Smooth muscle cell (in vitro differentiated cells): ENCODE measurements at regions not wholly inside any gene's neighbourhood (a gene's known extent, or its start where the extent isn't known, plus 50 kb on each side); places are given as distances from the start of the nearest gene placed in this dataset.

ENCODE experiments used
- DNase-seq: peaks from one replicate; lab custom pipeline; 2025; ENCODE audit not compliant: unreplicated experiment; lab: John Stamatoyannopoulos, UW
- H2AFZ ChIP-seq: fragments of 200-600 bp; sonication (generic); 2 replicates; pipeline ENCODE4 v1.6.0; 2016; ENCODE audit warnings: antibody characterized with exemption, low read depth, mild to moderate bottlenecking
- H3F3A ChIP-seq: fragments of 200-600 bp; sonication (generic); 2 replicates; pipeline ENCODE4 v1.6.0; 2017; ENCODE audit warnings: antibody characterized with exemption, low read depth
- H3K27ac ChIP-seq: fragments of 200-600 bp; sonication (generic); 2 replicates; pipeline ENCODE4 v1.5.1; 2016; ENCODE audit warnings: low read depth, mild to moderate bottlenecking
- H3K27me3 ChIP-seq: fragments of 200-600 bp; sonication (generic); 2 replicates; pipeline ENCODE4 v1.6.1; 2016; ENCODE audit warnings: low read depth, mild to moderate bottlenecking
- H3K36me3 ChIP-seq: fragments of 200-600 bp; sonication (generic); 2 replicates; pipeline ENCODE4 v1.5.1; 2016; ENCODE audit warnings: low read depth
- H3K4me1 ChIP-seq: fragments of 200-600 bp; sonication (generic); 2 replicates; pipeline ENCODE4 v1.5.1; 2016; ENCODE audit warnings: low read depth
- H3K4me2 ChIP-seq: fragments of 200-600 bp; sonication (generic); 2 replicates; pipeline ENCODE4 v1.6.0; 2016; ENCODE audit warnings: mild to moderate bottlenecking
- H3K4me3 ChIP-seq: fragments of 200-600 bp; sonication (generic); 2 replicates; pipeline ENCODE4 v1.5.1; 2016; ENCODE audit warnings: mild to moderate bottlenecking
- H3K79me2 ChIP-seq: fragments of 200-600 bp; sonication (generic); 2 replicates; pipeline ENCODE4 v1.6.0; 2016; ENCODE audit warnings: low read depth, mild to moderate bottlenecking
- H3K9ac ChIP-seq: fragments of 200-600 bp; sonication (generic); 2 replicates; pipeline ENCODE4 v1.6.0; 2016; ENCODE audit warnings: low read depth
- H3K9me3 ChIP-seq: fragments of 200-600 bp; sonication (generic); replicated peaks from 2 replicates; pipeline ENCODE4 v1.5.1; 2016; ENCODE audit warnings: low read depth
- H4K20me1 ChIP-seq: fragments of 200-600 bp; sonication (generic); 2 replicates; pipeline ENCODE4 v1.6.0; 2016; ENCODE audit warnings: low read depth
- CTCF ChIP-seq: fragments of 200-600 bp; sonication (generic); IDR thresholded peaks from 2 replicates; pipeline ENCODE4 v1.5.1; 2017; ENCODE audit warnings: borderline replicate concordance, mild to moderate bottlenecking, antibody characterized with exemption; ENCODE audit not compliant: insufficient read depth, poor library complexity, severe bottlenecking
- WGBS: methylation state at CpG from one replicate; pipeline ENCODE4 v1.1.7; 2016; ENCODE audit warnings: low lambda C conversion rate; 5-methylcytosine and 5-hydroxymethylcytosine counted together

- DNase-seq: no peak
- Histone ChIP-seq H3K4me2 (no peak overlapping the region), H3K9me3 (no peaks in the 10 kb centered on the region), H3K4me1 (no peaks in the 10 kb centered on the region), H2AFZ (no peak overlapping the region), H3F3A (no peaks in the 10 kb centered on the region), H3K4me3 (no peak overlapping the region), H3K79me2 (no peaks in the 10 kb centered on the region), H3K27ac (no peak overlapping the region), H3K36me3 (no peaks in the 10 kb centered on the region), H3K9ac (no peak overlapping the region), H4K20me1 (no peaks in the 10 kb centered on the region), H3K27me3 (no peaks in the 10 kb centered on the region)
- no peak for TF ChIP-seq CTCF
- WGBS: 36% methylated on average over 2 of the region's 2 CpGs
Measured at GRCh38 chr7:85928500-85928899, 715.2 kb upstream of the GRM3 start.

DNA sequence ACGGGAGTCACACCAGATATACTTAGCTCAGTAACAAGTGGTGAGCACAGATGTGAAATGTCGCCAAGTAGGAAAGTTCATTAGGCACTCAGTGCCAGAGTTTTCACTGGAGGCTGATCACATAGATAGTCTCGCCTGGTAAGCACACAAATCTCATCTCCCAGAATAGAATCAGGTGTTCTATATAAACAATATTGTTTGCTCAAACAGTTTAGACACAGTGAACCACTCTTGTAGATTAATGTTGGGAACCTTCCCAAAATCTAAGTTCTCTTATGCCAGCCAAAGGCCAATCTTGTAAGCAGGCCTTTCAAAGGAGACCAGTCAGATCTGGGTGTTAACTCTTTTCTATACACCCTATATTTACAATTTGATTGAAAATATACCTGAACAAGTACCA lies 716.5 kb upstream of the GRM3 start:
- no peaks in the 10 kb centered on the region for H3K79me2 ChIP-seq
- H3F3A ChIP-seq: no peaks in the 10 kb centered on the region
- H3K27me3 ChIP-seq: no peaks in the 10 kb centered on the region
- no peak for DNase-seq
- WGBS: 88% methylated on average over 3 of the region's 3 CpGs
- no peak overlapping the region for H3K4me3 ChIP-seq
- no peaks in the 10 kb centered on the region for H4K20me1 ChIP-seq
- no peak overlapping the region for H2AFZ ChIP-seq
- no peak overlapping the region for H3K4me2 ChIP-seq
- H3K9ac ChIP-seq: no peak overlapping the region
- H3K9me3 ChIP-seq: no peaks in the 10 kb centered on the region
- no peaks in the 10 kb centered on the region for H3K36me3 ChIP-seq
- no peak overlapping the region for H3K27ac ChIP-seq
- H3K4me1 ChIP-seq: no peaks in the 10 kb centered on the region
- TF ChIP-seq CTCF: no peak

- Histone ChIP-seq H3K27ac (no peak overlapping the region), H3K4me3 (no peak overlapping the region), H3K4me1 (no peaks in the 10 kb centered on the region), H3K4me2 (no peak overlapping the region), H3K36me3 (no peaks in the 10 kb centered on the region), H3K9ac (no peak overlapping the region), H2AFZ (no peak overlapping the region), H3F3A (no peaks in the 10 kb centered on the region), H3K9me3 (no peaks in the 10 kb centered on the region), H4K20me1 (no peaks in the 10 kb centered on the region), H3K27me3 (no peaks in the 10 kb centered on the region), H3K79me2 (no peaks in the 10 kb centered on the region)
- WGBS: 95% methylated on average over 2 of the region's 2 CpGs
- DNase-seq: no peak
- no peak for TF ChIP-seq CTCF
Measured at GRCh38 chr7:85924062-85924461, 719.6 kb upstream of the GRM3 start.

DNA sequence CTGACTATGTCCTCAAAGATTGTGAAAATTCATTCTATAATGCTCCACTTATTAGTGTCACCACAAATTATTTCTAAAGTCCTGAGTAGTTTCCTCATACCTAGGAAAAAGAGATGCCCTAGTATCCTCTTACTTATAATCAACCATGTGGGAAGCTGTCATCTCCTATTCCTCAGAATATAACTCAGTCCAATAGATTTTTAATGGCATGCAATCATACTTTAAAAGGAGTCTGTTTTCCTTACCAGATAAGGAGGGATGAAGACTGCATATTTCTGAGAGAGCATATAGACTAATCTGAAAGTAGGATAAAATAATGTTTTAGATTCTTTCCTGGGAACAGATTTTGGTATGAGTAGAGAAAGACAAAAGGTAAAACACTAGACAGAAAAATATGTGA lies 727.7 kb upstream of the GRM3 start:
- Histone ChIP-seq H3K36me3 (no peaks in the 10 kb centered on the region), H3K27ac (no peak overlapping the region), H3K79me2 (no peaks in the 10 kb centered on the region), H3F3A (no peaks in the 10 kb centered on the region), H3K27me3 (no peaks in the 10 kb centered on the region), H3K9me3 (no peaks in the 10 kb centered on the region), H3K4me1 (no peaks in the 10 kb centered on the region), H3K4me3 (no peak overlapping the region), H4K20me1 (no peaks in the 10 kb centered on the region), H3K9ac (no peak overlapping the region), H3K4me2 (no peak overlapping the region), H2AFZ (no peak overlapping the region)
- no peak for TF ChIP-seq CTCF
- DNase-seq: no peak
